Sigmoid colon (tissue), 4 donors: ENCODE measurements at regions not wholly inside any gene's neighbourhood (a gene's known extent, or its start where the extent isn't known, plus 50 kb on each side); places are given as distances from the start of the nearest gene placed in this dataset.

Experiments
- POLR2A ChIP-seq, 2 donors: fragments of 450-650 bp; IDR thresholded peaks; one replicate each; pipeline ENCODE4 v1.6.1; 2016; ENCODE audit warnings: antibody characterized with exemption in 2 of 2, mild to moderate bottlenecking in 2 of 2, moderate library complexity in 2 of 2
- POLR2AphosphoS5 ChIP-seq, 4 donors: sonication (generic); formaldehyde crosslinking; IDR thresholded peaks; one replicate each; pipeline ENCODE4 v1.6.1; 2017; ENCODE audit warnings: antibody characterized with exemption in 4 of 4
- TF ChIP-seq, protein P1 (sequence below), 4 experiments: fragments of 450-650 bp in 3 of 4; fragments of 200-600 bp in 1 of 4; IDR thresholded peaks; one replicate each; pipeline ENCODE4 v1.5.1; 2016 to 2019; ENCODE audit warnings: antibody characterized with exemption in 4 of 4, mild to moderate bottlenecking in 3 of 4, moderate library complexity in 2 of 4

DNA sequence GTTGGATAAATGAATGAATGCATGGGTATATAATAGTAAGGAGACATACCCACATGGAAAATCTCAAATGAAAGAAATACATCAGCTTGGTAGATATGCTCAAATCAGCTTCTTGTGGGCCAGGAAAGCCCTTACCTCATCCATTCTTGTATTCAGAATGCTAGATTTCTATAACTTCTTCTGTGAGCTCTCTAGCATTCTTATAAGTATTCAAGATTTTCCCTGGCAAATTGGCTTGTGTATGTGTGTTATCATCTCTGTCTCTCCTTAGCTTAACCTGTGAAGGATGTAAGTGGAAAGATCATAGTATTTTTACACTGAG lies 100.8 kb downstream of the OR2B2 start:
- TF ChIP-seq POLR2AphosphoS5 (IDR thresholded peaks at IDR 0.05) (no peak), POLR2A (IDR thresholded peaks at IDR 0.05) (no peak)
- TF ChIP-seq, protein P1, sequence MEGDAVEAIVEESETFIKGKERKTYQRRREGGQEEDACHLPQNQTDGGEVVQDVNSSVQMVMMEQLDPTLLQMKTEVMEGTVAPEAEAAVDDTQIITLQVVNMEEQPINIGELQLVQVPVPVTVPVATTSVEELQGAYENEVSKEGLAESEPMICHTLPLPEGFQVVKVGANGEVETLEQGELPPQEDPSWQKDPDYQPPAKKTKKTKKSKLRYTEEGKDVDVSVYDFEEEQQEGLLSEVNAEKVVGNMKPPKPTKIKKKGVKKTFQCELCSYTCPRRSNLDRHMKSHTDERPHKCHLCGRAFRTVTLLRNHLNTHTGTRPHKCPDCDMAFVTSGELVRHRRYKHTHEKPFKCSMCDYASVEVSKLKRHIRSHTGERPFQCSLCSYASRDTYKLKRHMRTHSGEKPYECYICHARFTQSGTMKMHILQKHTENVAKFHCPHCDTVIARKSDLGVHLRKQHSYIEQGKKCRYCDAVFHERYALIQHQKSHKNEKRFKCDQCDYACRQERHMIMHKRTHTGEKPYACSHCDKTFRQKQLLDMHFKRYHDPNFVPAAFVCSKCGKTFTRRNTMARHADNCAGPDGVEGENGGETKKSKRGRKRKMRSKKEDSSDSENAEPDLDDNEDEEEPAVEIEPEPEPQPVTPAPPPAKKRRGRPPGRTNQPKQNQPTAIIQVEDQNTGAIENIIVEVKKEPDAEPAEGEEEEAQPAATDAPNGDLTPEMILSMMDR (IDR thresholded peaks at IDR 0.05): no peak
